HepG2 (cell line): ENCODE measurements at regions not wholly inside any gene's neighbourhood (a gene's known extent, or its start where the extent isn't known, plus 50 kb on each side); places are given as distances from the start of the nearest gene placed in this dataset.
"Not testable (repeated sequence)": the region's sequence is repeated elsewhere in the genome, so short reads cannot be mapped to it uniquely, and the experiment has no call there.

ENCODE experiments used
- ATAC-seq: fragments of 200-7000 bp; cut with Tn5 transposase; 3 replicates; pipeline ENCODE4 v1.9.1; 2020; ENCODE audit warnings: mild to moderate bottlenecking, moderate library complexity
- BruUV-seq: library from RNA; stranded (reverse); fragments of 400-500 nt; replicated peaks from 2 replicates; lab custom pipeline; 2021; lab: Mats Ljungman, UMichigan
- CTCF ChIA-PET: fragments of 300-600 bp; formaldehyde crosslinking; extraction: SDS; loops from one replicate; lab custom pipeline; 2021; ENCODE audit warnings: low total read pairs, inconsistent platforms, low intra/inter-chr PET ratio; lab: Yijun Ruan, JAX
- POLR2A ChIA-PET: fragments of 350-600 bp; sonication (Branson Sonifier 250); formaldehyde crosslinking; loops from one replicate; lab custom pipeline; 2020; ENCODE audit warnings: antibody characterized with exemption, inconsistent platforms; lab: Yijun Ruan, JAX
- DNase-seq: peaks from one replicate; pipeline ENCODE4 v3.0.0-alpha.2; 2015; ENCODE audit warnings: low spot score
- FAIRE-seq: peaks from 3 replicates; lab custom pipeline; 2011; peaks lifted over from hg19 to GRCh38; lab: Jason Lieb, UNC
- H2AFZ ChIP-seq: one replicate; pipeline ENCODE4 v1.6.1; 2011; ENCODE audit warnings: low read length, inconsistent platforms
- H3K27ac ChIP-seq: fragments of 300-600 bp; 3 replicates; pipeline ENCODE4 v1.8.0; 2011; ENCODE audit warnings: mixed run types, mild to moderate bottlenecking, mixed read lengths, low read length, inconsistent platforms; ENCODE audit not compliant: insufficient read depth; ENCODE audit errors: extremely low read length
- H3K27me3 ChIP-seq, 2 experiments: fragments of 200-600 bp in 1 of 2; 2 replicates in 1 of 2; 3 replicates in 1 of 2; pipeline versions ENCODE4 v1.6.0 to v1.8.0; 2011; ENCODE audit warnings: low read length in 2 of 2, mild to moderate bottlenecking in 2 of 2, moderate library complexity in 2 of 2, inconsistent platforms in 1 of 2; ENCODE audit not compliant: insufficient read depth in 2 of 2, control insufficient read depth in 1 of 2
- H3K36me3 ChIP-seq, 2 experiments: fragments of 200-600 bp in 1 of 2; replicated peaks in 1 of 2; 2 replicates in 1 of 2; 3 replicates in 1 of 2; pipeline versions ENCODE4 v1.5.1 to v1.8.0; 2011; ENCODE audit warnings: low read length in 2 of 2, inconsistent platforms in 1 of 2; ENCODE audit not compliant: insufficient read depth in 2 of 2, control insufficient read depth in 1 of 2
- H3K4me1 ChIP-seq: 2 replicates; pipeline ENCODE4 v1.5.1; 2012; ENCODE audit warnings: low read length, inconsistent platforms; ENCODE audit not compliant: insufficient read depth
- H3K4me2 ChIP-seq: 2 replicates; pipeline ENCODE4 v1.6.0; 2011; ENCODE audit warnings: low read depth, low read length, inconsistent platforms
- H3K4me3 ChIP-seq, 3 experiments: fragments of 200-600 bp in 1 of 3; sonication (generic), shearing (Covaris generic) in 1 of 3; replicated peaks in 1 of 3; 2 replicates each; pipeline ENCODE4 v1.5.1; 2011 to 2016; ENCODE audit warnings: low read length in 3 of 3, inconsistent platforms in 2 of 3, low read depth in 2 of 3, mild to moderate bottlenecking in 2 of 3, control low read depth in 1 of 3, mixed read lengths in 1 of 3; ENCODE audit not compliant: insufficient read depth in 1 of 3
- H3K79me2 ChIP-seq: one replicate; pipeline ENCODE4 v1.6.1; 2011; ENCODE audit warnings: low read length, inconsistent platforms; ENCODE audit not compliant: insufficient read depth
- H3K9ac ChIP-seq: 2 replicates; pipeline ENCODE4 v1.6.0; 2011; ENCODE audit warnings: mild to moderate bottlenecking, low read depth, low read length, inconsistent platforms; ENCODE audit not compliant: insufficient read depth
- H3K9me3 ChIP-seq: 2 replicates; pipeline ENCODE4 v1.5.1; 2012; ENCODE audit warnings: mild to moderate bottlenecking, low read length
- H4K20me1 ChIP-seq: 2 replicates; pipeline ENCODE4 v1.6.0; 2011; ENCODE audit warnings: inconsistent platforms, mild to moderate bottlenecking, low read length, moderate library complexity; ENCODE audit not compliant: insufficient read depth
- PHF8 ChIP-seq: sonication (generic); formaldehyde crosslinking; IDR thresholded peaks from 2 replicates; pipeline ENCODE4 v1.5.0; 2020; ENCODE audit warnings: missing genetic modification reagents
- WGBS: methylation state at CpG from one replicate; pipeline ENCODE4 v1.1.6; 2017; ENCODE audit warnings: low lambda C conversion rate; 5-methylcytosine and 5-hydroxymethylcytosine counted together
- in situ Hi-C: cut with HindIII; loops from 2 replicates; pipeline ENCODE4 v1.10.0; 2017; ENCODE audit warnings: low pct_unique_long_range_greater_than_20kb; ENCODE audit not compliant: extremely low pct_ligation_motif_present
- intact Hi-C: fragments of 100-400 bp; cut with micrococcal nuclease; formaldehyde crosslinking; loops from one replicate; pipeline ENCODE4 v1.10.0; 2022; ENCODE audit not compliant: unreplicated experiment

GRCh38 chr7:113338071-113338696 is 219.8 kb upstream of the SMIM30 start:
- H3K9ac ChIP-seq: no peak overlapping the region
- ATAC-seq: no peak
- no peak overlapping the region for H3K4me3 ChIP-seq
- in situ Hi-C loops: no loop called here
- H3K36me3 ChIP-seq: no peaks in the 10 kb centered on the region
- H3K4me2 ChIP-seq: no peak overlapping the region
- no peak for DNase-seq
- no peaks in the 10 kb centered on the region for H3K27me3 ChIP-seq
- TF ChIP-seq PHF8 (CRISPR knock-in tag): no peak
- TF ChIP-seq, all 625 proteins: peak for 0
- POLR2A ChIA-PET: no interaction called here
- H3K4me1 ChIP-seq: no peaks in the 10 kb centered on the region
- H3K79me2 ChIP-seq: no peaks in the 10 kb centered on the region
- intact Hi-C loops: no loop called here
- WGBS: 1% methylated on average over 4 of the region's 4 CpGs
- H3K27ac ChIP-seq: no peak overlapping the region
- H4K20me1 ChIP-seq: no peaks in the 10 kb centered on the region
- BruUV-seq: no TSS peak
- no peak overlapping the region for H2AFZ ChIP-seq
- no peaks in the 10 kb centered on the region for H3K9me3 ChIP-seq
- FAIRE-seq: no peak
- CTCF ChIA-PET: no interaction called here

- H3K4me3 ChIP-seq, ATAC-seq, intact Hi-C loops, CTCF ChIA-PET, H3K79me2 ChIP-seq, H3K4me2 ChIP-seq, H3K9ac ChIP-seq, H3K27me3 ChIP-seq, H3K27ac ChIP-seq, BruUV-seq, DNase-seq, H3K4me1 ChIP-seq, H3K36me3 ChIP-seq, FAIRE-seq, H4K20me1 ChIP-seq, H2AFZ ChIP-seq, in situ Hi-C loops, POLR2A ChIA-PET, H3K9me3 ChIP-seq: not testable (repeated sequence)
- WGBS: 0% methylated on average over 1 of the region's 1 CpG
Observed at GRCh38 chr7:113336838-113337237, 218.5 kb upstream of the SMIM30 start.
